ENCODE measurements at regions not wholly inside any gene's neighbourhood (a gene's known extent, or its start where the extent isn't known, plus 50 kb on each side); places are given as distances from the start of the nearest gene placed in this dataset.
"Not testable (repeated sequence)": the region's sequence is repeated elsewhere in the genome, so short reads cannot be mapped to it uniquely, and the experiment has no call there.

- Histone ChIP-seq H3K4me1 (ENCODE audit: insufficient read depth, low read length) (peaks cover 7% of the 10 kb centered on the region; the same call in 1 of the 2 replicates), H3K9me3 (ENCODE audit: control insufficient read depth, insufficient read depth, low read length) (no peaks in the 10 kb centered on the region), H3K36me3 (ENCODE audit: insufficient read depth, low read length) (no peaks in the 10 kb centered on the region), H3K9ac (ENCODE audit: low read depth, low read length) (no peak overlapping the region)
Observed at GRCh38 chr2:12453731-12454130, 263.0 kb upstream of the TRIB2 start.

- H3K36me3 ChIP-seq (ENCODE audit: insufficient read depth, low read length): no peaks in the 10 kb centered on the region
- H3K9ac ChIP-seq (ENCODE audit: low read depth, low read length): no peak overlapping the region
- no peaks in the 10 kb centered on the region for H3K9me3 ChIP-seq (ENCODE audit: control insufficient read depth, insufficient read depth, low read length)
- peaks cover 7% of the 10 kb centered on the region; the same call in 1 of the 2 replicates for H3K4me1 ChIP-seq (ENCODE audit: insufficient read depth, low read length)
Observed at GRCh38 chr2:12455661-12456060, 261.1 kb upstream of the TRIB2 start.

GRCh38 chr2:12456293-12457106 lies 260.2 kb upstream of the TRIB2 start:
- peaks cover 7% of the 10 kb centered on the region; the same call in 1 of the 2 replicates for H3K4me1 ChIP-seq (ENCODE audit: insufficient read depth, low read length)
- H3K9ac ChIP-seq (ENCODE audit: low read depth, low read length): no peak overlapping the region
- no peaks in the 10 kb centered on the region for H3K9me3 ChIP-seq (ENCODE audit: control insufficient read depth, insufficient read depth, low read length)
- H3K36me3 ChIP-seq (ENCODE audit: insufficient read depth, low read length): no peaks in the 10 kb centered on the region

GRCh38 chr2:12457831-12458230 lies 258.9 kb upstream of the TRIB2 start:
- no peaks in the 10 kb centered on the region for H3K9me3 ChIP-seq (ENCODE audit: control insufficient read depth, insufficient read depth, low read length)
- no peaks in the 10 kb centered on the region for H3K36me3 ChIP-seq (ENCODE audit: insufficient read depth, low read length)
- H3K9ac ChIP-seq (ENCODE audit: low read depth, low read length): no peak overlapping the region
- H3K4me1 ChIP-seq (ENCODE audit: insufficient read depth, low read length): peaks cover 7% of the 10 kb centered on the region; the same call in 1 of the 2 replicates

GRCh38 chr2:12463189-12463588 lies 253.5 kb upstream of the TRIB2 start:
- Histone ChIP-seq H3K9me3 (ENCODE audit: control insufficient read depth, insufficient read depth, low read length) (no peaks in the 10 kb centered on the region), H3K4me1 (ENCODE audit: insufficient read depth, low read length) (no peaks in the 10 kb centered on the region), H3K36me3 (ENCODE audit: insufficient read depth, low read length) (no peaks in the 10 kb centered on the region), H3K9ac (ENCODE audit: low read depth, low read length) (no peak overlapping the region)

GRCh38 chr2:12465631-12466135 lies 251.1 kb upstream of the TRIB2 start:
- no peak overlapping the region for H3K9ac ChIP-seq (ENCODE audit: low read depth, low read length)
- no peaks in the 10 kb centered on the region for H3K9me3 ChIP-seq (ENCODE audit: control insufficient read depth, insufficient read depth, low read length)
- H3K36me3 ChIP-seq (ENCODE audit: insufficient read depth, low read length): no peaks in the 10 kb centered on the region
- no peaks in the 10 kb centered on the region for H3K4me1 ChIP-seq (ENCODE audit: insufficient read depth, low read length)

GRCh38 chr2:12467303-12467702 lies 249.4 kb upstream of the TRIB2 start:
- Histone ChIP-seq H3K36me3 (ENCODE audit: insufficient read depth, low read length) (no peaks in the 10 kb centered on the region), H3K4me1 (ENCODE audit: insufficient read depth, low read length) (no peaks in the 10 kb centered on the region), H3K9ac (ENCODE audit: low read depth, low read length) (no peak overlapping the region), H3K9me3 (ENCODE audit: control insufficient read depth, insufficient read depth, low read length) (no peaks in the 10 kb centered on the region)

GRCh38 chr2:12469141-12469561 lies 247.6 kb upstream of the TRIB2 start:
- Histone ChIP-seq H3K9me3 (ENCODE audit: control insufficient read depth, insufficient read depth, low read length) (no peaks in the 10 kb centered on the region; the same call in 1 of the 2 replicates), H3K4me1 (ENCODE audit: insufficient read depth, low read length) (no peaks in the 10 kb centered on the region)

GRCh38 chr2:12472265-12472664 lies 244.5 kb upstream of the TRIB2 start:
- H3K4me1 ChIP-seq (ENCODE audit: insufficient read depth, low read length); H3K9ac ChIP-seq (ENCODE audit: low read depth, low read length); H3K9me3 ChIP-seq (ENCODE audit: control insufficient read depth, insufficient read depth, low read length); H3K36me3 ChIP-seq (ENCODE audit: insufficient read depth, low read length): not testable (repeated sequence)

More at GRCh38 chr2:12469141-12469561, 247.6 kb upstream of the TRIB2 start:
- Histone ChIP-seq H3K9ac (ENCODE audit: low read depth, low read length) (no peak overlapping the region), H3K36me3 (ENCODE audit: insufficient read depth, low read length) (no peaks in the 10 kb centered on the region)

- no peak overlapping the region for H3K9ac ChIP-seq (ENCODE audit: low read depth, low read length)
- H3K9me3 ChIP-seq (ENCODE audit: control insufficient read depth, insufficient read depth, low read length): no peaks in the 10 kb centered on the region
- H3K4me1 ChIP-seq (ENCODE audit: insufficient read depth, low read length): no peaks in the 10 kb centered on the region
- no peaks in the 10 kb centered on the region for H3K36me3 ChIP-seq (ENCODE audit: insufficient read depth, low read length)
Observed at GRCh38 chr2:12478151-12479064, 238.3 kb upstream of the TRIB2 start.

- no peaks in the 10 kb centered on the region for H3K4me1 ChIP-seq (ENCODE audit: insufficient read depth, low read length)
- peaks cover 2% of the 10 kb centered on the region; the same call in 1 of the 2 replicates for H3K9me3 ChIP-seq (ENCODE audit: control insufficient read depth, insufficient read depth, low read length)
- no peaks in the 10 kb centered on the region for H3K36me3 ChIP-seq (ENCODE audit: insufficient read depth, low read length)
- no peak overlapping the region for H3K9ac ChIP-seq (ENCODE audit: low read depth, low read length)
Observed at GRCh38 chr2:12479065-12479601, 237.6 kb upstream of the TRIB2 start.

- Histone ChIP-seq H3K36me3 (ENCODE audit: insufficient read depth, low read length) (no peaks in the 10 kb centered on the region), H3K9me3 (ENCODE audit: control insufficient read depth, insufficient read depth, low read length) (peaks cover 2% of the 10 kb centered on the region; the same call in 1 of the 2 replicates), H3K9ac (ENCODE audit: low read depth, low read length) (no peak overlapping the region), H3K4me1 (ENCODE audit: insufficient read depth, low read length) (peaks cover 9% of the 10 kb centered on the region)
Observed at GRCh38 chr2:12484536-12485115, 232.1 kb upstream of the TRIB2 start.

- Histone ChIP-seq H3K9me3 (ENCODE audit: control insufficient read depth, insufficient read depth, low read length) (peaks cover 2% of the 10 kb centered on the region; the same call in 1 of the 2 replicates), H3K36me3 (ENCODE audit: insufficient read depth, low read length) (no peaks in the 10 kb centered on the region), H3K9ac (ENCODE audit: low read depth, low read length) (no peak overlapping the region), H3K4me1 (ENCODE audit: insufficient read depth, low read length) (peaks cover 9% of the 10 kb centered on the region)
Observed at GRCh38 chr2:12486205-12487118, 230.3 kb upstream of the TRIB2 start.
